Gastrocnemius medialis (tissue), 4 donors: ENCODE measurements at regions not wholly inside any gene's neighbourhood (a gene's known extent, or its start where the extent isn't known, plus 50 kb on each side); places are given as distances from the start of the nearest gene placed in this dataset.

Experiments
- ATAC-seq, 2 donors: fragments of 150-250 bp; one replicate each; pipeline ENCODE4 v1.9.1; 2016
- DNase-seq, 2 donors: peaks; one replicate each; pipeline ENCODE4 v3.0.0-alpha.2; 2019
- H3K27ac ChIP-seq, 4 donors: fragments of 200-600 bp; sonication (generic); 1 replicate in 1 of 4; 2 replicates in 3 of 4; pipeline ENCODE4 v1.5.1; 2016 to 2018; ENCODE audit warnings: mild to moderate bottlenecking in 2 of 4, moderate library complexity in 1 of 4
- H3K27me3 ChIP-seq, 3 donors: fragments of 200-600 bp; sonication (generic) in 2 of 3; 1 replicate in 1 of 3; 2 replicates in 2 of 3; pipeline versions ENCODE4 v1.5.1 to v1.6.0; 2016 to 2019; ENCODE audit warnings: mild to moderate bottlenecking in 1 of 3, moderate library complexity in 1 of 3
- H3K36me3 ChIP-seq, 2 donors: fragments of 200-600 bp; sonication (generic) in 1 of 2; one replicate each; pipeline ENCODE4 v1.5.1; 2017 to 2018
- H3K4me1 ChIP-seq, 2 donors: fragments of 200-600 bp; sonication (generic) in 1 of 2; one replicate each; pipeline ENCODE4 v1.5.1; 2016 to 2017; ENCODE audit warnings: mild to moderate bottlenecking in 2 of 2
- H3K4me3 ChIP-seq, 4 donors: fragments of 200-600 bp; sonication (generic) in 3 of 4; 1 replicate in 1 of 4; 2 replicates in 3 of 4; pipeline ENCODE4 v1.5.1; 2016 to 2019; ENCODE audit warnings: mild to moderate bottlenecking in 2 of 4
- H3K9me3 ChIP-seq, 3 donors: fragments of 200-600 bp; sonication (generic) in 2 of 3; 1 replicate in 1 of 3; 2 replicates in 2 of 3; pipeline ENCODE4 v1.5.1; 2016 to 2019
- CTCF ChIP-seq, 5 experiments: fragments of 450-650 bp in 3 of 5; fragments of 200-600 bp in 2 of 5; sonication (generic) in 2 of 5; IDR thresholded peaks in 4 of 5; conservative IDR thresholded peaks in 1 of 5; 1 replicate in 4 of 5; 2 replicates in 1 of 5; pipeline ENCODE4 v1.5.1; 2016 to 2019; ENCODE audit warnings: antibody characterized with exemption in 5 of 5, mild to moderate bottlenecking in 3 of 5, moderate library complexity in 3 of 5
- POLR2A ChIP-seq, 2 donors: fragments of 450-650 bp; IDR thresholded peaks; one replicate each; pipeline ENCODE4 v1.6.1; 2017; ENCODE audit warnings: antibody characterized with exemption in 2 of 2, mild to moderate bottlenecking in 2 of 2, moderate library complexity in 2 of 2
- in situ Hi-C, 4 donors: fragments of 200-750 bp; cut with MboI; loops; one replicate each; pipeline versions ENCODE4 v1.15.0 to v1.8.0; 2017; ENCODE audit warnings: low sequenced_read_pairs in 4 of 4
- intact Hi-C: fragments of 100-400 bp; cut with DNase I; formaldehyde crosslinking; loops from one replicate; pipeline ENCODE4 v1.15.1; 2023; ENCODE audit warnings: low total_unique reads

DNA sequence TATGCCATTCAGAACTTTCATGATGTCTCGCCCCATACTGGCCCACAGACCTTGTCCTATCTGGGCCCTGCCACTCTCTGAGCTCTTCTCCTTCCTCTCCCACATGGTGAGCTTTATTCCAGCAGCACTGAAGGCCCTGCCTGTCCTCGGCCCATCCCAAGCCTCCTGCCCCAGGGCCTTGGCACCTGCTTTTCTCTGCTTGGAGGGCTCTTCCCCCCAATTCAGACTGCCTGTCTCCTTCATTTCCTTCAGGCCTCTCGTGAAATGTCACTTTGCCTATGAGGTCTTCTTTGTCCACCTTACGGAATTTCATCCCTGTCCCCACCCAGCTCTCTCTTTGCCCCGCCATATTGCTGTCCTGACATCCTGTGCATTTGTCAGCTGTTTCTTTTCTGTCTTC, 191.7 kb upstream of the POU3F1 start:
- intact Hi-C loops = no loop called here
- DNase-seq = no peak
- Histone ChIP-seq H3K4me1 (no peaks in the 10 kb centered on the region), H3K27me3 (peaks cover 0 to 5% (median 2%) of the 10 kb centered on the region in 3 donors), H3K4me3 (no peak overlapping the region), H3K36me3 (no peaks in the 10 kb centered on the region), H3K9me3 (no peaks in the 10 kb centered on the region), H3K27ac (no peak overlapping the region)
- no peak for ATAC-seq
- TF ChIP-seq POLR2A (IDR thresholded peaks at IDR 0.05) = no peak
- no peak for TF ChIP-seq CTCF (IDR thresholded peaks at IDR 0.05 in 4 of 5, conservative IDR thresholded peaks at IDR 0.05 in 1 of 5)
- in situ Hi-C loops = no loop called here

DNA sequence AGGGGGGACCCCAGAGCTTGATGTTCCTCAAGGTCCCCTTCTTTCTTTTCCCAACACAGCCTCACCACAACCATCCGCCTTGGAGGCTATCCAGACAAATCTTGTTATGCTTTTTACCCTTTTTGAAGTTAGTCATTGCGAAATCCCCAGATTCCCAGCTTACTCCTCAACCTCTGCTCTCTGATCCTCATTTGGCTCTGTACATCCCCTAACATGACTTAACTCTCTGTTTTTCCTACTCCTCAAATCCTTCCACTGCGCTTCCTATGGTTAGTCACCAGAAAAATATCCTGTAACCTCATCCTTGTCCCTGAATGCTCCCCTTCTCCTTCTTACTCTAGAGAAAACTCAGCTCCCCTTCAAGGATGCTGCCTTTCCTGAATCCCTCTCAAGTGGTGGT, 189.1 kb upstream of the POU3F1 start:
- H3K4me1 ChIP-seq = no peaks in the 10 kb centered on the region
- no peak for DNase-seq
- no peaks in the 10 kb centered on the region for H3K9me3 ChIP-seq
- no peaks in the 10 kb centered on the region for H3K36me3 ChIP-seq
- H3K27ac ChIP-seq = no peak overlapping the region
- no peak for TF ChIP-seq POLR2A (IDR thresholded peaks at IDR 0.05)
- TF ChIP-seq CTCF (IDR thresholded peaks at IDR 0.05 in 4 of 5, conservative IDR thresholded peaks at IDR 0.05 in 1 of 5) = no peak
- intact Hi-C loops = no loop called here
- ATAC-seq = no peak
- H3K27me3 ChIP-seq = peaks cover 0 to 5% (median 2%) of the 10 kb centered on the region in 3 donors
- no peak overlapping the region for H3K4me3 ChIP-seq
- in situ Hi-C loops = no loop called here

DNA sequence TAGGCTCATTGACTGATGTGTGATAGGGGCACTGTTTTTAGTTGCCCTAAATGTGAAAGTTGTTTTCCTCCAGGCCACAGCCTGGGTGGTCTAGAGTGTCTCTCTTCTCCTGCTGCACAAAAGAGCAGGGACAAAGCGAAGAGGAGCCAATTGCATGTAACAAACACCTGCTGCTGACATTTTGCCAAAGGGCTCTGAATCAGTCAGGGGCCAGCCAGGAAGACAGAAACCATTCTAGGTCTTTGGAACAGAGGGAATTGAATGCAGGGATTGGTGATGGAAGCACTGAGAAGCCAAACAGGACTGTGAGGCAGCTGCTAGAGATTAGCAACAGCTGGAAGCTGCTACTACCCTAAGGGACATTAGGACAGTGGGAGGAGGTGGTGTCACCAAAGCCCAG, 185.3 kb upstream of the POU3F1 start:
- H3K9me3 ChIP-seq = no peaks in the 10 kb centered on the region
- intact Hi-C loops (no loop called here), in situ Hi-C loops (no loop called here)
- no peak for ATAC-seq
- H3K27me3 ChIP-seq = no peaks in the 10 kb centered on the region
- H3K4me1 ChIP-seq = no peaks in the 10 kb centered on the region
- H3K4me3 ChIP-seq = no peak overlapping the region
- no peak for DNase-seq
- no peaks in the 10 kb centered on the region for H3K36me3 ChIP-seq
- TF ChIP-seq CTCF (IDR thresholded peaks at IDR 0.05 in 4 of 5, conservative IDR thresholded peaks at IDR 0.05 in 1 of 5) (no peak), POLR2A (IDR thresholded peaks at IDR 0.05) (no peak)
- no peak overlapping the region for H3K27ac ChIP-seq

DNA sequence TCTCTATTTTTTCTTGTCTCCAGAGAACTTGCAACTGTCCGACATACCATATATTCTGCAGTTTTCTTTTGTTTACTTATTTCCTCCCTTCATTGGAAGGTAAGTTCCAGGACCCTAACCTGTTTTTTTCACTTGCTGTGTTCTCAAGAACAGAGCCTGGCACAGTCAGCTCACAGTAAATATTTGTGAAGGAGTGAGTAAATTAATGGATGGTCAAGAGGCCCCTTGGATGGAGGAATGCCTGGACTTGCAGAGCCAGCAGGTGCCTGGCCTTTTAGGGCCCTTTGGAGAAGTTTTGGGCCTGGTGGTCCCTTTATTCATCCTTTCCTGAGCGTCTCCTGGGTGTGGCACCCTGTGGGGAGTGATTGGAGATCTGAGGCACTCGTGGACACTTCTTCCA, 182.1 kb upstream of the POU3F1 start:
- DNase-seq (no peak), ATAC-seq (no peak)
- Histone ChIP-seq H3K27me3 (no peaks in the 10 kb centered on the region), H3K4me1 (no peaks in the 10 kb centered on the region), H3K9me3 (no peaks in the 10 kb centered on the region), H3K4me3 (no peak overlapping the region), H3K36me3 (no peaks in the 10 kb centered on the region), H3K27ac (no peak overlapping the region)
- TF ChIP-seq POLR2A (IDR thresholded peaks at IDR 0.05) = no peak
- in situ Hi-C loops = no loop called here
- intact Hi-C loops = no loop called here

GRCh38 chr1:38225745-38226144, 179.2 kb upstream of the POU3F1 start:
- in situ Hi-C loops = no loop called here
- H3K27ac ChIP-seq = no peak overlapping the region
- TF ChIP-seq CTCF (IDR thresholded peaks at IDR 0.05 in 4 of 5, conservative IDR thresholded peaks at IDR 0.05 in 1 of 5) = no peak
- no peak for TF ChIP-seq POLR2A (IDR thresholded peaks at IDR 0.05)
- no peak for DNase-seq
- ATAC-seq = no peak
- H3K9me3 ChIP-seq = no peaks in the 10 kb centered on the region
- no peaks in the 10 kb centered on the region for H3K4me1 ChIP-seq
- peaks cover 0 to 8% (median 0%) of the 10 kb centered on the region in 3 donors for H3K27me3 ChIP-seq
- H3K36me3 ChIP-seq = no peaks in the 10 kb centered on the region
- intact Hi-C loops = no loop called here
- no peak overlapping the region for H3K4me3 ChIP-seq
